Neuronal stem cell (in vitro differentiated cells): ENCODE measurements at regions not wholly inside any gene's neighbourhood (a gene's known extent, or its start where the extent isn't known, plus 50 kb on each side); places are given as distances from the start of the nearest gene placed in this dataset.

Source experiments
- DNase-seq: peaks from one replicate; pipeline ENCODE4 v3.0.0-alpha.2; 2013; ENCODE audit warnings: low spot score
- H2AFZ ChIP-seq: one replicate; pipeline ENCODE4 v1.6.1; 2013; ENCODE audit warnings: mild to moderate bottlenecking, low read length, inconsistent platforms
- H2AK5ac ChIP-seq: 2 replicates; pipeline ENCODE4 v1.6.1; 2013; ENCODE audit warnings: low read depth, mild to moderate bottlenecking, inconsistent platforms, low read length, moderate library complexity, mixed read lengths
- H2BK120ac ChIP-seq: 2 replicates; pipeline ENCODE4 v1.6.1; 2013; ENCODE audit warnings: low read depth, mild to moderate bottlenecking, inconsistent platforms, low read length, moderate library complexity, mixed read lengths
- H2BK12ac ChIP-seq: one replicate; pipeline ENCODE4 v1.6.1; 2013; ENCODE audit warnings: low read length, inconsistent platforms
- H2BK15ac ChIP-seq: 2 replicates; pipeline ENCODE4 v1.6.1; 2013; ENCODE audit warnings: mild to moderate bottlenecking, low read length, inconsistent platforms, mixed read lengths
- H2BK5ac ChIP-seq: one replicate; pipeline ENCODE4 v1.6.1; 2013; ENCODE audit warnings: inconsistent platforms, mild to moderate bottlenecking, low read length, moderate library complexity
- H3K14ac ChIP-seq: one replicate; pipeline ENCODE4 v1.6.1; 2013; ENCODE audit warnings: low read length, inconsistent platforms
- H3K18ac ChIP-seq: 2 replicates; pipeline ENCODE4 v1.6.1; 2013; ENCODE audit warnings: low read length, inconsistent platforms
- H3K23ac ChIP-seq: 2 replicates; pipeline ENCODE4 v1.6.1; 2013; ENCODE audit warnings: low read depth, mild to moderate bottlenecking, mixed read lengths, low read length, inconsistent platforms; ENCODE audit not compliant: poor library complexity
- H3K27ac ChIP-seq: replicated peaks from 3 replicates; pipeline ENCODE4 v1.5.1; 2013; ENCODE audit warnings: low read length, inconsistent platforms
- H3K27me3 ChIP-seq, 3 experiments: 2 replicates each; pipeline ENCODE4 v1.6.1; 2013; ENCODE audit warnings: low read length in 3 of 3, mild to moderate bottlenecking in 2 of 3, inconsistent platforms in 1 of 3, low read depth in 1 of 3, mixed read lengths in 1 of 3, moderate library complexity in 1 of 3; ENCODE audit not compliant: control insufficient read depth in 3 of 3, insufficient read depth in 3 of 3
- H3K36me3 ChIP-seq, 2 donors: replicated peaks in 1 of 2; 2 replicates each; pipeline ENCODE4 v1.6.1; 2013; ENCODE audit warnings: low read length in 2 of 2; ENCODE audit not compliant: control insufficient read depth in 2 of 2, insufficient read depth in 2 of 2
- H3K4ac ChIP-seq: 2 replicates; pipeline ENCODE4 v1.6.1; 2013; ENCODE audit warnings: inconsistent platforms, mild to moderate bottlenecking, low read length, moderate library complexity
- H3K4me1 ChIP-seq, 2 donors: 1 replicate in 1 of 2; 2 replicates in 1 of 2; pipeline ENCODE4 v1.6.1; 2013; ENCODE audit warnings: low read length in 2 of 2, low read depth in 1 of 2; ENCODE audit not compliant: control insufficient read depth in 2 of 2, insufficient read depth in 1 of 2
- H3K4me2 ChIP-seq: one replicate; pipeline ENCODE4 v1.6.1; 2013; ENCODE audit warnings: mild to moderate bottlenecking, low read length, inconsistent platforms; ENCODE audit not compliant: insufficient read depth, poor library complexity, severe bottlenecking
- H3K4me3 ChIP-seq, 2 donors: 2 replicates each; pipeline ENCODE4 v1.5.1; 2013; ENCODE audit warnings: low read length in 2 of 2, mild to moderate bottlenecking in 2 of 2, inconsistent platforms in 1 of 2, moderate library complexity in 1 of 2
- H3K79me1 ChIP-seq: one replicate; pipeline ENCODE4 v1.6.1; 2013; ENCODE audit warnings: low read depth, mild to moderate bottlenecking, inconsistent platforms, low read length, moderate library complexity
- H3K9ac ChIP-seq: one replicate; pipeline ENCODE4 v1.6.1; 2013; ENCODE audit warnings: mild to moderate bottlenecking, low read depth, low read length, inconsistent platforms; ENCODE audit not compliant: poor library complexity
- H3K9me3 ChIP-seq, 2 donors: replicated peaks in 1 of 2; 2 replicates each; pipeline versions ENCODE3 to v1.6.1; 2013; ENCODE audit warnings: low read length in 2 of 2, mild to moderate bottlenecking in 2 of 2, inconsistent platforms in 1 of 2, low read depth in 1 of 2, mixed read lengths in 1 of 2, moderate library complexity in 1 of 2; ENCODE audit not compliant: control insufficient read depth in 2 of 2, insufficient read depth in 1 of 2
- H4K8ac ChIP-seq: one replicate; pipeline ENCODE4 v1.6.1; 2013; ENCODE audit warnings: low read depth, mild to moderate bottlenecking, inconsistent platforms, low read length, moderate library complexity
- H4K91ac ChIP-seq: one replicate; pipeline ENCODE4 v1.6.1; 2013; ENCODE audit warnings: low read length, low read depth, mild to moderate bottlenecking, inconsistent platforms; ENCODE audit not compliant: poor library complexity
- WGBS, 2 donors: extraction: QIAGEN DNeasy Blood & Tissue Kit; methylation state at CpG; one replicate each; pipeline ENCODE4 v1.1.7; 2013; ENCODE audit warnings: missing lambda C conversion rate in 2 of 2, mixed read lengths in 1 of 2; ENCODE audit not compliant: insufficient read length in 2 of 2, insufficient replicate concordance in 1 of 2; ENCODE audit errors: extremely low coverage in 2 of 2; 5-methylcytosine and 5-hydroxymethylcytosine counted together

DNA sequence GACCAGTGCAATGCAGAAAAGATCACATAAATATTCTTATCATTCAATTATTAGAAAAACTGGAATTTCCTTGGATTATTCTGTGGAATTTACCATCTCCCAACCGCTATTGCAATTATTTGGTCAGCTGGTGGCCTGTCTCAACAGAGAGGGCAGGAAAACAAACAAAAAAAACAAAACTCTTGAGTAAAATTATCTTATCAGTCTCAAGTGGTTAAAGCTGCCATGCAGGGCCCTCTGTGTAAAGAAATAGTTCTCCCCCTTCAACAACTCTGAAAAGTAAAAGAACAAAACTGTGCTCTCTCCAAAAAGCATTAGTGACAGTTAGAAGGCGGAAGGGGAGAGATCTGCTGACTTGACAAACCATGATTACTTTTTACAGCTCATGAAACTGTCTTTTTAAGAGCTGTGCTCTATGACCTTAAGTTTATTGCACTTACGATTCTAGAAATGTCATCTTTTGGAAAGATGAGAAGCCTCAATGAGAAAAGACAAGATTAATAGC, 152.3 kb downstream of the DLEU7 start:
- Histone ChIP-seq H3K4me3 (no peak overlapping the region), H3K23ac (no peak overlapping the region), H3K4me2 (no peak overlapping the region), H2BK12ac (no peak overlapping the region), H3K18ac (no peak overlapping the region), H3K27me3 (no peaks in the 10 kb centered on the region), H2AK5ac (no peak overlapping the region), H3K9me3 (no peaks in the 10 kb centered on the region), H3K9ac (no peak overlapping the region), H2BK120ac (no peak overlapping the region), H3K4ac (no peak overlapping the region), H4K91ac (no peak overlapping the region), H4K8ac (no peak overlapping the region), H3K14ac (no peak overlapping the region), H2BK15ac (no peak overlapping the region), H3K36me3 (no peaks in the 10 kb centered on the region), H3K4me1 (peaks cover 7 to 17% of the 10 kb centered on the region in 2 donors), H2AFZ (peak overlapping the region; percentile 14), H3K79me1 (no peaks in the 10 kb centered on the region), H3K27ac (peak overlapping the region; percentile 15), H2BK5ac (no peak overlapping the region)
- WGBS, 2 donors = no CpG with 5 or more reads among the region's 3 CpGs
- no peak for DNase-seq

DNA sequence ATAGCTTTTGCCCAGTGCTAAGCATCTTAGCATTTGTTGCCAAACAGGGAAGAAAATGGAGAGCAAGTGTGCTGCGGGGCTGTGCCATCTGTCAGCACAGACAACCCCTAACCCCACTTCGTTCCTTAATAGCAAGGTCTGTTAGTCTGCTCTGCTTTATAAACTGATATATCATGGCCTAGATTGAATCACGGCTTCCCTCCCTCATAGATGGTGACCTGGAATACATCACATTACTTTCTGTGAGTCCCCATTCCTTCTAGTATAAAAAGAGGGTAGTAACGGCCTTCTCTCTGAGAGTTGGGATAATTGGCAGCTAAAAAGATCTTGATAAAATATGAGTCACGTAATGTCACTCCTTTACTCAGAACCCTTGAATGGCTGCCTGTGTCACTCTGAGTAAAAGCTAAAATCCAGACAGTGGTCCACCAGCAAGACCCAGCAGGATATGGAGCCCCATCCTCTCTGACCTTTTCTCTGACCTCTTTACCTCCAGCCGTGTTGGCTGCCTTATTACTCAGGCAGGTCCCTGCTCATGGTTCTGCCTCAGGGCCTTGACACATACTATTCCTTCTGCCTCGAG, 151.7 kb downstream of the DLEU7 start:
- Histone ChIP-seq H3K23ac (no peak overlapping the region), H3K36me3 (no peaks in the 10 kb centered on the region), H3K27ac (peak overlapping the region; percentile 15), H2BK12ac (no peak overlapping the region), H3K9me3 (no peaks in the 10 kb centered on the region), H3K27me3 (no peaks in the 10 kb centered on the region), H3K14ac (no peak overlapping the region), H3K4me2 (no peak overlapping the region), H2BK5ac (no peak overlapping the region), H4K91ac (no peak overlapping the region), H3K4me3 (no peak overlapping the region), H2AK5ac (no peak overlapping the region), H2BK120ac (no peak overlapping the region), H4K8ac (no peak overlapping the region), H3K4ac (no peak overlapping the region), H2AFZ (peak overlapping the region; percentile 14), H2BK15ac (no peak overlapping the region), H3K4me1 (peaks cover 7 to 19% of the 10 kb centered on the region in 2 donors), H3K18ac (no peak overlapping the region), H3K79me1 (no peaks in the 10 kb centered on the region), H3K9ac (no peak overlapping the region)
- WGBS, 2 donors = no CpG with 5 or more reads among the region's 7 CpGs
- DNase-seq = no peak

DNA sequence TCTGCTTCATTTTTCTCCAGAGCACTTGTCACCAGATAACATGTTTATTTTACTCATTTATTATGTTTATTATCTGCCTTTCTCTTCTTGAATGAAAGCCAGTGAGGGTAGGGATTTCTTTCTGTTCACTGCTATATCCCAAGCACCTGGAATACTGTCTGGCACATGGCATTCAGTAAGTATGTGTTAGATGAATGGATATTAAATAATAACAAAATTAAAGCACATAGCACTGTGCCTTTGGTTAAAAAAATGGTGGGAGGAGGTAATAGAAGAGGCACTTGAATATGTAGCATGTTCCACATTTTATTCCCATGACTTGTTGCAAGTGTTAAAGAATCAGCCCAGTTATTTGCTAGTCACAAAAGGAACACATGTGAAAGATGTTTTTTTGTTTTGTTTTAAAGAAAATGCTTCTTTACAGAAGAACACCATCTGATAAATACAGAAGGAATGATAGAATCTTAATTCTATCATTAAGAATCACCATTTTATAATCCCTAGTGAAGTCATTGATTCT, 151.0 kb downstream of the DLEU7 start:
- Histone ChIP-seq H3K79me1 (no peaks in the 10 kb centered on the region), H2BK120ac (no peak overlapping the region), H2BK15ac (no peak overlapping the region), H3K36me3 (no peaks in the 10 kb centered on the region), H3K4ac (no peak overlapping the region), H3K9me3 (no peaks in the 10 kb centered on the region), H3K4me1 (peaks cover 7 to 21% of the 10 kb centered on the region in 2 donors), H3K4me3 (no peak overlapping the region), H3K27ac (no peak overlapping the region), H3K14ac (no peak overlapping the region), H3K4me2 (no peak overlapping the region), H4K91ac (no peak overlapping the region), H4K8ac (no peak overlapping the region), H3K23ac (no peak overlapping the region), H2AFZ (no peak overlapping the region), H2BK12ac (no peak overlapping the region), H3K18ac (no peak overlapping the region), H3K9ac (no peak overlapping the region), H3K27me3 (no peaks in the 10 kb centered on the region), H2BK5ac (no peak overlapping the region), H2AK5ac (no peak overlapping the region)
- DNase-seq = no peak

- no CpG with 5 or more reads among the region's 2 CpGs for WGBS, 2 donors
- Histone ChIP-seq H4K91ac (no peak overlapping the region), H2AK5ac (no peak overlapping the region), H3K9me3 (no peaks in the 10 kb centered on the region), H4K8ac (no peak overlapping the region), H3K4me3 (no peak overlapping the region), H2BK12ac (no peak overlapping the region), H3K4ac (no peak overlapping the region), H3K79me1 (no peaks in the 10 kb centered on the region), H3K9ac (no peak overlapping the region), H3K27me3 (no peaks in the 10 kb centered on the region), H3K18ac (no peak overlapping the region), H2BK5ac (no peak overlapping the region), H3K4me2 (no peak overlapping the region), H3K27ac (peak overlapping the region; percentile 53), H3K23ac (no peak overlapping the region), H3K4me1 (peaks cover 7 to 24% of the 10 kb centered on the region in 2 donors), H2BK120ac (no peak overlapping the region), H3K14ac (no peak overlapping the region), H3K36me3 (no peaks in the 10 kb centered on the region), H2BK15ac (no peak overlapping the region), H2AFZ (peak overlapping the region; percentile 60)
- DNase-seq = no peak
Observed at GRCh38 chr13:50693727-50694126, 149.8 kb downstream of the DLEU7 start.
